ENCODE measurements at regions not wholly inside any gene's neighbourhood (a gene's known extent, or its start where the extent isn't known, plus 50 kb on each side); places are given as distances from the start of the nearest gene placed in this dataset.

DNA sequence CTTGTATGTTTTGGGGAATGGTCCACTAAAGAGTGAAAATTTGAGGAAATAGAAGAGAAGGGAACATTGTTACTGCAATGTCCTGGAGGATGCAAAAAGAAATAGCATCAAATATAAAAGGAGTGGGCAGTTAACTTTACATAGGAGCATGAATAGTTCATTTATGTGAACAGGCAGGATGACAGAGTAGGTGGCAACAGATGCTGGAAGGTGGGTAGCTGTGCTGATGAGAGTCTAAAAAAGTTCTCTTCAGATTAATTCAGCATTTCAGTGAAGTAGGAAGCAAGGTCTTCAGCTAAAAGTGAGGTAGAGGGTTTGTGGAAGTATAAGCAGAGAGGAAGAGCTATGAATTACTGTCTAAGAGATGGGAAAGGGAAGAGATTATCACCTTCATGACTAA lies 276.5 kb downstream of the KIF2B start:
- no peak for TF ChIP-seq CEBPB (IDR thresholded peaks at IDR 0.05; ENCODE audit: low read depth)
- no peak for TF ChIP-seq TCF7L2 (IDR thresholded peaks at IDR 0.05; ENCODE audit: borderline replicate concordance, extremely low read depth, insufficient read depth, insufficient read length)
- TF ChIP-seq ELF1 (IDR thresholded peaks at IDR 0.05; ENCODE audit: borderline replicate concordance, low read depth): no peak
- H2AFZ ChIP-seq (ENCODE audit: low read depth, low read length, poor library complexity, severe bottlenecking): no peak overlapping the region
- DNase-seq (ENCODE audit: low read depth, low spot score): no peak
- RAD21 ChIA-PET (ENCODE audit: low non-redundant PET in 1 of 2, low total read pairs in 2 of 2, uncharacterized antibody in 2 of 2, unreplicated experiment in 2 of 2): no interaction called here
- H3K4me2 ChIP-seq (ENCODE audit: low read length): no peak overlapping the region
- no peak overlapping the region for H3K27ac ChIP-seq (ENCODE audit: low read depth, low read length)
- H3K9ac ChIP-seq (ENCODE audit: low read length): no peak overlapping the region
- no peak for ATAC-seq
- no peak overlapping the region for H3K4me3 ChIP-seq (replicated peaks in 1 of 2; ENCODE audit: low read depth in 1 of 2, low read length in 2 of 2)
- H3K4me1 ChIP-seq (ENCODE audit: control insufficient read depth in 1 of 2, insufficient read depth in 2 of 2, low read length in 2 of 2): no peaks in the 10 kb centered on the region
- H3K79me2 ChIP-seq (ENCODE audit: insufficient read depth, low read length): no peaks in the 10 kb centered on the region
- POLR2A ChIA-PET: no interaction called here
- H3K36me3 ChIP-seq (ENCODE audit: control insufficient read depth in 1 of 2, insufficient read depth in 2 of 2, low read length in 2 of 2): no peaks in the 10 kb centered on the region
- no peaks in the 10 kb centered on the region for H4K20me1 ChIP-seq (ENCODE audit: insufficient read depth)
- H3K9me2 ChIP-seq (ENCODE audit: insufficient read depth): no peaks in the 10 kb centered on the region
- H3K9me3 ChIP-seq (ENCODE audit: control insufficient read depth in 1 of 2, insufficient read depth in 1 of 2, low read depth in 1 of 2, low read length in 2 of 2): peaks cover 33 to 58% of the 10 kb centered on the region in 2 experiments; a peak in 3 of 4 replicates
- no peaks in the 10 kb centered on the region for H3K27me3 ChIP-seq (ENCODE audit: insufficient read depth, low read length)
- CTCF ChIA-PET: no interaction called here
- no TSS peak for BruUV-seq (replicated peaks)
- intact Hi-C loops (cut with micrococcal nuclease): no loop called here

- RAD21 ChIA-PET (ENCODE audit: low non-redundant PET in 1 of 2, low total read pairs in 2 of 2, uncharacterized antibody in 2 of 2, unreplicated experiment in 2 of 2): no interaction called here
- Histone ChIP-seq H3K27ac (ENCODE audit: low read depth, low read length) (no peak overlapping the region), H2AFZ (ENCODE audit: low read depth, low read length, poor library complexity, severe bottlenecking) (no peak overlapping the region), H3K9ac (ENCODE audit: low read length) (no peak overlapping the region), H3K36me3 (ENCODE audit: control insufficient read depth in 1 of 2, insufficient read depth in 2 of 2, low read length in 2 of 2) (no peaks in the 10 kb centered on the region), H3K27me3 (ENCODE audit: insufficient read depth, low read length) (no peaks in the 10 kb centered on the region), H3K9me2 (ENCODE audit: insufficient read depth) (no peaks in the 10 kb centered on the region), H3K4me3 (replicated peaks in 1 of 2; ENCODE audit: low read depth in 1 of 2, low read length in 2 of 2) (no peak overlapping the region), H3K4me1 (ENCODE audit: control insufficient read depth in 1 of 2, insufficient read depth in 2 of 2, low read length in 2 of 2) (no peaks in the 10 kb centered on the region), H3K9me3 (ENCODE audit: control insufficient read depth in 1 of 2, insufficient read depth in 1 of 2, low read depth in 1 of 2, low read length in 2 of 2) (peaks cover 28 to 66% of the 10 kb centered on the region in 2 experiments; a peak in 3 of 4 replicates), H4K20me1 (ENCODE audit: insufficient read depth) (no peaks in the 10 kb centered on the region), H3K79me2 (ENCODE audit: insufficient read depth, low read length) (no peaks in the 10 kb centered on the region), H3K4me2 (ENCODE audit: low read length) (no peak overlapping the region)
- no peak for ATAC-seq
- no TSS peak for BruUV-seq (replicated peaks)
- no peak for DNase-seq (ENCODE audit: low read depth, low spot score)
- POLR2A ChIA-PET: no interaction called here
- intact Hi-C loops (cut with micrococcal nuclease): no loop called here
- CTCF ChIA-PET: no interaction called here
- TF ChIP-seq ZNF274 (IDR thresholded peaks at IDR 0.05; ENCODE audit: low read depth, low read length) (no peak), SIN3A (IDR thresholded peaks at IDR 0.05; ENCODE audit: low read depth) (no peak), FOSL1 (IDR thresholded peaks at IDR 0.05; ENCODE audit: low read depth) (no peak), EZH2phosphoT487 (IDR thresholded peaks at IDR 0.05; ENCODE audit: borderline replicate concordance) (no peak), YY1 (IDR thresholded peaks at IDR 0.05; ENCODE audit: extremely low read depth, insufficient replicate concordance, low read depth, low read length) (no peak), ELF1 (IDR thresholded peaks at IDR 0.05; ENCODE audit: borderline replicate concordance, low read depth) (no peak), TCF7L2 (IDR thresholded peaks at IDR 0.05; ENCODE audit: borderline replicate concordance, extremely low read depth, insufficient read depth, insufficient read length) (no peak), SRF (IDR thresholded peaks at IDR 0.05; ENCODE audit: low read depth) (no peak), EZH2 (IDR thresholded peaks at IDR 0.05) (no peak), CBX3 (IDR thresholded peaks at IDR 0.05; ENCODE audit: low read depth) (no peak), RAD21 (IDR thresholded peaks at IDR 0.05; ENCODE audit: low read depth) (no peak), ATF3 (IDR thresholded peaks at IDR 0.05) (no peak), POLR2AphosphoS5 (IDR thresholded peaks at IDR 0.05; ENCODE audit: low read depth, low read length) (no peak), MAX (IDR thresholded peaks at IDR 0.05) (no peak)
- TF ChIP-seq, protein P1, sequence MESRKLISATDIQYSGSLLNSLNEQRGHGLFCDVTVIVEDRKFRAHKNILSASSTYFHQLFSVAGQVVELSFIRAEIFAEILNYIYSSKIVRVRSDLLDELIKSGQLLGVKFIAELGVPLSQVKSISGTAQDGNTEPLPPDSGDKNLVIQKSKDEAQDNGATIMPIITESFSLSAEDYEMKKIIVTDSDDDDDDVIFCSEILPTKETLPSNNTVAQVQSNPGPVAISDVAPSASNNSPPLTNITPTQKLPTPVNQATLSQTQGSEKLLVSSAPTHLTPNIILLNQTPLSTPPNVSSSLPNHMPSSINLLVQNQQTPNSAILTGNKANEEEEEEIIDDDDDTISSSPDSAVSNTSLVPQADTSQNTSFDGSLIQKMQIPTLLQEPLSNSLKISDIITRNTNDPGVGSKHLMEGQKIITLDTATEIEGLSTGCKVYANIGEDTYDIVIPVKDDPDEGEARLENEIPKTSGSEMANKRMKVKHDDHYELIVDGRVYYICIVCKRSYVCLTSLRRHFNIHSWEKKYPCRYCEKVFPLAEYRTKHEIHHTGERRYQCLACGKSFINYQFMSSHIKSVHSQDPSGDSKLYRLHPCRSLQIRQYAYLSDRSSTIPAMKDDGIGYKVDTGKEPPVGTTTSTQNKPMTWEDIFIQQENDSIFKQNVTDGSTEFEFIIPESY (IDR thresholded peaks at IDR 0.05; ENCODE audit: extremely low read depth, insufficient replicate concordance, low read length): no peak
These were observed 279.5 kb downstream of the KIF2B start for GRCh38 chr17:54102246-54102645.
